Ishikawa (cell line): ENCODE measurements at regions not wholly inside any gene's neighbourhood (a gene's known extent, or its start where the extent isn't known, plus 50 kb on each side); places are given as distances from the start of the nearest gene placed in this dataset.

Source experiments
- CREB1 ChIP-seq: IDR thresholded peaks from 2 replicates; pipeline ENCODE4 v1.6.1; 2012; ENCODE audit warnings: low read depth
- EGR1 ChIP-seq: IDR thresholded peaks from 2 replicates; pipeline ENCODE4 v1.6.1; 2012
- EP300 ChIP-seq: IDR thresholded peaks from 2 replicates; pipeline ENCODE4 v1.6.1; 2012; ENCODE audit warnings: borderline replicate concordance
- FOXM1 ChIP-seq: IDR thresholded peaks from 2 replicates; pipeline ENCODE4 v1.6.1; 2012; ENCODE audit warnings: low read depth, borderline replicate concordance
- MAX ChIP-seq: IDR thresholded peaks from 2 replicates; pipeline ENCODE4 v1.6.1; 2012
- YY1 ChIP-seq: IDR thresholded peaks from 2 replicates; pipeline ENCODE4 v1.6.1; 2012; ENCODE audit warnings: low read depth

- TF ChIP-seq EP300 (no peak), YY1 (no peak), FOXM1 (no peak), EGR1 (no peak), MAX (no peak), CREB1 (no peak)
Observed at GRCh38 chr20:24804481-24805206, 144.4 kb upstream of the CST7 start.
